HFF-Myc (cell line): ENCODE measurements at regions not wholly inside any gene's neighbourhood (a gene's known extent, or its start where the extent isn't known, plus 50 kb on each side); places are given as distances from the start of the nearest gene placed in this dataset.

Experiments used
- DNase-seq: peaks from one replicate; pipeline ENCODE4 v3.0.0-alpha.2; 2011; ENCODE audit warnings: low read depth; ENCODE audit errors: extremely low read depth
- H3K4me3 ChIP-seq: replicated peaks from 2 replicates; pipeline ENCODE4 v1.5.1; 2011; ENCODE audit warnings: low read depth, mild to moderate bottlenecking, control low read depth, low read length
- CTCF ChIP-seq: IDR thresholded peaks from 2 replicates; pipeline ENCODE4 v1.5.1; 2012; ENCODE audit warnings: mild to moderate bottlenecking, low read depth, low read length, control low read depth; ENCODE audit errors: missing control alignments

DNA sequence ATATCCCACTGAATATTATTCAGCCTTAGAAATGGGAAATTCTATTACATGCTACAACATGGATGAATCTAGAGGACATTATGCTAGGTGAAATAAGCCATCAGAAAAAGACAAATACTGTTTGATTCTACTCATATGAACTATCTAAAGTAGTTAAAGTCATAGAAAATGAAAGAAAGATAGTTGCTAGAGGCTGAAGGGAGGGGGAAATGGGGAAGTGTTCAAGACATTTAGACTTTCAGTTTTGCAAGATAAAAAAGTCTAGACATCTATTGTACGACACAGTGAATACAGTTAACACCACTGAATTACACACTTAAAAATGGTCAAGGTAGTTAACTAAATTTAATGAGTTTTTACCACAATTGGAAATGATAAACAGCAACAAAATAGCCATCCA lies 835.9 kb upstream of the CHAC2 start:
- H3K4me3 ChIP-seq, result no peak overlapping the region
- DNase-seq, result no peak
- no peak for TF ChIP-seq CTCF

GRCh38 chr2:52929412-52929811 lies 838.2 kb upstream of the CHAC2 start:
- DNase-seq, result no peak
- TF ChIP-seq CTCF, result no peak
- no peak overlapping the region for H3K4me3 ChIP-seq

GRCh38 chr2:52919673-52920072 lies 847.9 kb upstream of the CHAC2 start:
- no peak overlapping the region for H3K4me3 ChIP-seq
- no peak for DNase-seq
- TF ChIP-seq CTCF, result no peak

GRCh38 chr2:52918551-52918950 lies 849.1 kb upstream of the CHAC2 start:
- no peak for TF ChIP-seq CTCF
- no peak overlapping the region for H3K4me3 ChIP-seq
- no peak for DNase-seq

- H3K4me3 ChIP-seq, result no peak overlapping the region
- DNase-seq, result no peak
- no peak for TF ChIP-seq CTCF
Measured at GRCh38 chr2:52916981-52917380, 850.6 kb upstream of the CHAC2 start.

DNA sequence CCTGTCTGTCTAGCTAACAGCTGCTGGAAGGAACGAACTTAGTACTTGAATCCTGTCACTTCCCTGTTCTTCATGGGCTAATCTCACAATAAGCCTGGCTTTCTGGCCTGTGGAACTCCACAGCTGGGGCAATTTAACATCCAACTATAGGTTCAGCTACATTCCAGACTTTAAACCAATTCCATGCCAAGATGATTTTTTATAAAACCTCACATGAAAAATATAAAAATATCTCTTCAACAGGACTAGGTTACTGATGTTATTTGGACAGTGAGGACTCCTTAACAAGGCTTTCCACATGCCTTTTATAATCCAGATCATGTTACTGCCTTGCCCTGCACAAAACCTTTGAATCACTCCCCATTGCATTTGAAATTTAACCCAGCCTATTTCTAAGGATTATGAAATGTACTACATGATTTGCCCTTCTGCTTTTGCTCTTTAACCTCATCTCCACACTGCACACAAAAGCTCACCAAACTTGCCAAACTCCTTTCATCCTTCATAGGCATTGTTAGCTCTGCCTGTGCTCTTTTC lies 863.2 kb upstream of the CHAC2 start:
- no peak for TF ChIP-seq CTCF
- DNase-seq, result no peak
- H3K4me3 ChIP-seq, result no peak overlapping the region

DNA sequence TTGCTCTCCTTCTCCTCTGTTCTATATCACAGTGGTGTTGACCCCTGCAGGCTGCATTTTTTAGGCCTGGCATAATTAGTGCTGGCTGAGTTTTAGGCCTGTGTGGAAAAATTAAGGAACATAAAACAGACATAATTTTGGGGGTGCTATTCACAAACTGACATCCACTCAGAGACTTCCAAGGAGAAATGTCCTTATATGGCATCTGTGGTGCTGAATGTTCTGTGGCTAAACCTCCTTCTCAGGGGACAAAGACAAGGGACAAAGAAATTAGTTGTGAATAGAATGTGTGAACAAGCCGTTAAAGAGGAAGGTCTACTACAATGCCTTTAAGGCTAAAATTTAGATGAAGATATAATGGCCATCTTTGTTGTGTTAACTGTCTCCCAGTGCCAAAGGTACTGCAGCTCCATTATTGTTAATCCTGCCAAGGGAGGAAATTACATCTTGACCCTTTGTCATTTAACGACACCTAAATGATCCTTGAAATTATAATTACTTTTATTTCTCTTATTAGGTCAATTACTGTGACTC lies 870.0 kb upstream of the CHAC2 start:
- DNase-seq, result no peak
- no peak for TF ChIP-seq CTCF
- no peak overlapping the region for H3K4me3 ChIP-seq
